GM12864 (cell line): ENCODE measurements at regions not wholly inside any gene's neighbourhood (a gene's known extent, or its start where the extent isn't known, plus 50 kb on each side); places are given as distances from the start of the nearest gene placed in this dataset.

Source experiments
- DNase-seq: peaks from one replicate; pipeline ENCODE4 v3.0.0-alpha.2; 2011; ENCODE audit warnings: low read depth
- H3K4me3 ChIP-seq: 2 replicates; pipeline ENCODE4 v1.5.1; 2011; ENCODE audit warnings: mild to moderate bottlenecking, low read depth, low read length, control low read depth
- TF ChIP-seq, protein P1 (sequence below): IDR thresholded peaks from 2 replicates; pipeline ENCODE4 v1.5.1; 2011; ENCODE audit warnings: low read depth, mild to moderate bottlenecking, moderate library complexity, low read length, control low read depth, inconsistent platforms; ENCODE audit errors: missing control alignments

- no peak for DNase-seq
- TF ChIP-seq, protein P1, sequence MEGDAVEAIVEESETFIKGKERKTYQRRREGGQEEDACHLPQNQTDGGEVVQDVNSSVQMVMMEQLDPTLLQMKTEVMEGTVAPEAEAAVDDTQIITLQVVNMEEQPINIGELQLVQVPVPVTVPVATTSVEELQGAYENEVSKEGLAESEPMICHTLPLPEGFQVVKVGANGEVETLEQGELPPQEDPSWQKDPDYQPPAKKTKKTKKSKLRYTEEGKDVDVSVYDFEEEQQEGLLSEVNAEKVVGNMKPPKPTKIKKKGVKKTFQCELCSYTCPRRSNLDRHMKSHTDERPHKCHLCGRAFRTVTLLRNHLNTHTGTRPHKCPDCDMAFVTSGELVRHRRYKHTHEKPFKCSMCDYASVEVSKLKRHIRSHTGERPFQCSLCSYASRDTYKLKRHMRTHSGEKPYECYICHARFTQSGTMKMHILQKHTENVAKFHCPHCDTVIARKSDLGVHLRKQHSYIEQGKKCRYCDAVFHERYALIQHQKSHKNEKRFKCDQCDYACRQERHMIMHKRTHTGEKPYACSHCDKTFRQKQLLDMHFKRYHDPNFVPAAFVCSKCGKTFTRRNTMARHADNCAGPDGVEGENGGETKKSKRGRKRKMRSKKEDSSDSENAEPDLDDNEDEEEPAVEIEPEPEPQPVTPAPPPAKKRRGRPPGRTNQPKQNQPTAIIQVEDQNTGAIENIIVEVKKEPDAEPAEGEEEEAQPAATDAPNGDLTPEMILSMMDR = no peak
- no peak overlapping the region for H3K4me3 ChIP-seq
Measured at GRCh38 chr21:20083336-20083735, 914.9 kb upstream of the NCAM2 start.

GRCh38 chr21:20083925-20084324, 914.3 kb upstream of the NCAM2 start:
- TF ChIP-seq, protein P1 = no peak
- DNase-seq = no peak

DNA sequence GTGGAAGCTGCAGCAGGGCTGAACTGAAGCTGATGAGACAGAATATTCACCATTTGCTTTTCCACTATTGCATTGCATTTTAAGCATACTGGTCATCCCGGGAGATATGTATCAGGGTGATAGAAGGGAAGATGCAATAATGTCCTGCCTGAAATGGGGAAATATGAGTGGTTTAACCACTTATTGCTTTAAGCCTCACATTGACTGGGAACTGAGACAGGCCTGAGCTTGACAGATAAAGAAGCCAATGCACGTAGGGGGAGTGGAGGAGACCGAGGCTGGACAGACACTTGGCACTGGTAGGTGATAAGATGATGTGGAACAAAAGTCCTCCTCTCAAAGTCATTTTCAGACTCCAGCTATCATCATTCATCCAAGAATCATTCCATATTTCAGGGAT, 911.7 kb upstream of the NCAM2 start:
- H3K4me3 ChIP-seq = no peak overlapping the region
- TF ChIP-seq, protein P1 = no peak
- DNase-seq = no peak

More at GRCh38 chr21:20083925-20084324, 914.3 kb upstream of the NCAM2 start:
- H3K4me3 ChIP-seq = no peak overlapping the region

- no peak for DNase-seq
Measured at GRCh38 chr21:20106368-20106767, 891.8 kb upstream of the NCAM2 start.

GRCh38 chr21:20108016-20108415, 890.2 kb upstream of the NCAM2 start:
- H3K4me3 ChIP-seq = no peak overlapping the region
- TF ChIP-seq, protein P1 = no peak
- no peak for DNase-seq

More at GRCh38 chr21:20106368-20106767, 891.8 kb upstream of the NCAM2 start:
- TF ChIP-seq, protein P1 = no peak
- no peak overlapping the region for H3K4me3 ChIP-seq

DNA sequence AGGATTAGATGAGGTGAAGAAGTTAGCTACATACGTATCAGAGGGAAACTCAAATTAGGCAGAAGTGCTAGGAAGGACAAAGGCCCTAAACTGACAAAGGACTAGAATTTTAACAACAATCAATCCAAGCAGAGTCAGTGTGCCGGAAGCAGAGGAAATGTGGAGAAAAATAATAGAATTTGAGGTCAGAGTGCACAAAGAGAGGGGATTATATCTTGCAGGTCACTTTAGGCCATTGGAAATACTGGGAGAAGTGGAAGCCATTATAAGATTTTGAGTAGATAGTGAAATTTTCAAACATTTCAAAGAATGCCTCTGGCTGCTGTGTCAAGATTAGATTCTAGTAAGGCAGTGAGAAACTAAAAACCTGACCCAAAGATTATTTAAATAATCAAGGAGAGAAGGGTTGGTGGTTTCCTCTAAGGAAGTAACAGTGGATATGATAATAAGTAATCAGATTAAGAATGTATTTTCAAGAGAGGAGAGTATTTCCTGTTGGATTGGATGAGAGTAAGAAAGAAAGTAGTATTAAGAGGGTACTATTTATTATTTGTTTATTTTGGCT, 889.2 kb upstream of the NCAM2 start:
- DNase-seq = no peak
- H3K4me3 ChIP-seq = no peak overlapping the region
- TF ChIP-seq, protein P1 = no peak

GRCh38 chr21:20110368-20110767, 887.8 kb upstream of the NCAM2 start:
- no peak overlapping the region for H3K4me3 ChIP-seq
- no peak for DNase-seq
- TF ChIP-seq, protein P1 = no peak
